NCI-H82 treated with DMSO at 0.1 percent for 48 hours (cell line): ENCODE measurements at regions not wholly inside any gene's neighbourhood (a gene's known extent, or its start where the extent isn't known, plus 50 kb on each side); places are given as distances from the start of the nearest gene placed in this dataset.

Source experiments
- DNase-seq: peaks from one replicate; lab custom pipeline; 2025; ENCODE audit not compliant: unreplicated experiment; lab: John Stamatoyannopoulos, UW

DNA sequence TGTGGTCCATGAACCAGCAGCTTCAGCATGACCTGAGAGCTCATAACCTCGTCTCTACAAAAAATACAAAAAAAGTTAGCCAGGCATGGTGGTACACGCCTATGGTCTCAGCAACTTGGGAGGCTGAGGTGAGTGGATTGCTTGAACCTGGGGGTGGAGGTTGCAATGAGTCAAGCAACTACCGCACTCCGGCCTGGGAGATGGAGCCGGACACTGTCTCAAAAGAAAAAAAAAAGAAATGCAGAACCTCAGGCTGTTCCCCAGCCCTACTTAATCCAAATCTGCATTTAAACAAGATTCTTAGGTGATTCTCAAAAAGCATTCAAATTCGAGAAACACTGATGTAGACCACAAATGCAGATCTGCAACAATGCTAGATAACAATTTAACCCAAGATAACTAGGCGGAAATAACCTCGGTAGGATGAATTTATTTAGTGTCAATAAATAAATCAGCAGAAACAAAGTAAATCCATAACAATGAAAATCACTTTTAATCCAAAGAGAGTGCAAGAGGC, 203.5 kb downstream of the SP3 start:
- DNase-seq = no peak

DNA sequence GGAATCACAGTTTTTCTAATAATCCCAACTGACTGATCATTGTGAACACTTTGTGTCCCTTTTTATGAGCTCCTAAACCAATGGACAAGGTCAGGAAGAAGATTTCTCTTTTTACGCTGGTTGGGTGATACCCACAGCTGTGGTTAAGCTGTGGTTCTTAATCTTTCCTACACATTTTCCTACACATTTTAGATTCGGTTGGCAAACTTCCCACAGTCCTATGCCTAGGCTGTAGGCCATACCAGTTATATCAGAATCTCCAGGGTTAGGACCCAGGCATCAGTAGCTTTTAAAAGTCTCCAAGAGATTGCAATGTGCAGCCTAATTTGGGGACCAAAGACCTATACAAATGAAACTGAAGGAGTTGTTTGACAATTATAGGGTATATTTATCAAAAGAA, 203.0 kb downstream of the SP3 start:
- DNase-seq = no peak

DNA sequence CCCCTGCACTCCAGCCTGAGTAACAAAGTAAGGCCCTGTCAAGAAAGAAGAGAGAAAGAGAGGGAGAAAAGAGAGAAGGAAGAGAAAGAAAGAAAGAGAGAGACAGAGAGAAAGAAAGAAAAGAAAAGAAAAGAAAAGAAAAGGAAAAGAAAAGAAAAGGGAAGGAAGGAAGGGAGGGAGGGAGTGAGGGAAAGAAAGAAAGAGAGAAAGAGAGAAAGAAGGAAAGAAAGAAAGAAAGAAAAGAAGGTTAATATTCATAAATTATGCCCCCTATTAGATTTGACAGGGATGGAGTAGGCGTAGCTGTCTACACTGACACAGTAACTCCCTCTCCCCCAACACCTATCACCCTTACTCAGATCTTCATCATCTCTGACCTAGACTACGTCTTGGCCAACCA, 202.3 kb downstream of the SP3 start:
- DNase-seq = no peak

DNA sequence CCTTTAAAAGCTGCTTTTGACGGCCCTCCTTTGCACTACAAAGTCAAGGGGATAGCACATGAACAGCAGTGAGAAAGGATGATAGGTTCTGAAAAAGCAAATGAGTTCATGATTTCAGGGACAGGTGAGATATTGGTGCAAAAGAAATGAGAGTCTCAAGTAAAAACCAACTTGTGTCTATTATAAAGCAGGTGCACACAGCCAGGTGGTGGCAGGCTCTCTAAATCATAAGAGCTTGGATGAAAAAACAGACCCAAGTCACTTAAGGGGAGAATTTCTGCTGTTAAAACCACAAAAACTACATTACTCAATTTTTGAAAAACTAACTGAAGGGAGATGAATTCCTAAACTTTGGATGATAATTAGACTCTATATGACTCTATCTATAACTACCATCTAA, 201.5 kb downstream of the SP3 start:
- DNase-seq = no peak

DNA sequence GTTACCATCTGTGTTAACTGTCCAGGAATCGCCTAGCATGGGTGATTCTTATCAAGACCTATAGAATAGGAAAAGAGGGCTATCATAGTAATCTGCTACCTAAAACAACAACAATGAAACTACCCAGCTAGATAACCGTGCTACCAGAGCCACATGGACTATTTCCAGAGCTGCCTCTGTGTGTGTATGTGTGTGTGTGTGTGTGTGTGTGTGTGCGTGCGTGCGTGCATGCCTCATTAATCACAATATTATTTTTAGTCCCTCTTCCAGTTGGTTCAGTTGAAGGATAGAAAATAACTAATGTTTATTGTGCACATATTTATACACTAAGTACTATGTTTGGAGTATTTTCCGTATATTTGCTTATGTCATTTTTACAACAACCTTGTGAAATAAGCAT, 201.1 kb downstream of the SP3 start:
- DNase-seq = no peak

DNA sequence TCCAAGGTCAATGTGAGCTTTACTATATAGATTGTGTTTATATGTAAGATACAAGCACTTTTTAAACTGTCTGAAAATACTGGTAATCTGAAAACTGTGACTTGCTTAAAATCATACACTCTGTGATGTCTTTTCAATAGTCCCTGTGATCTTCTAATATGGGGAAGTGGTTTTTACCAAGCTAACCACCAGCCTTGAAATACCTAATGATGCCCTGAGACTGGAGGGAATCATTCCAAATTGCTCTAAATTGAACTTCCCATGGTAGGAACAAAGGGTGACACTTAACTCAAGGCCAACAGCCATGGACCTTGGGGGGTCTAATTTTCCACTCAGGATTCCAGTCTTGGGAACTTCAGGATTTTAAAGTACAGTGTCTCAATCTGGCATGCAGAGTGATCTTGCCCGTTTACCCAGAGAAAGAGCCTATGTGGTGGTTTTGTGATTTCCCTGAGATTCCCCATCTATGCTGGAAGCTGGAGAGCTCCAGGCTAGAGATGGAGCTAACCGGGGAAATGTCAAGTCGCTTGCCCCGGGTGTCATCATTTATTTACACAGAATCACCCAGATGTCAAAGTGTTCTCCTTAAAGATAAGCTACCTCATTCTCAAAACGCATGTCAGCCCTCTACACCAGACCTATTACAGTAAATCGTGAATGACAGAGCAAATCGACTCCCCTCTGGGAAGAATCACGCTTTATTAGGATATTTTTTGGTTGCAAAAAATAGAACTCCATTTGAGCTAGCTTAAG, 198.5 kb downstream of the SP3 start:
- no peak for DNase-seq

DNA sequence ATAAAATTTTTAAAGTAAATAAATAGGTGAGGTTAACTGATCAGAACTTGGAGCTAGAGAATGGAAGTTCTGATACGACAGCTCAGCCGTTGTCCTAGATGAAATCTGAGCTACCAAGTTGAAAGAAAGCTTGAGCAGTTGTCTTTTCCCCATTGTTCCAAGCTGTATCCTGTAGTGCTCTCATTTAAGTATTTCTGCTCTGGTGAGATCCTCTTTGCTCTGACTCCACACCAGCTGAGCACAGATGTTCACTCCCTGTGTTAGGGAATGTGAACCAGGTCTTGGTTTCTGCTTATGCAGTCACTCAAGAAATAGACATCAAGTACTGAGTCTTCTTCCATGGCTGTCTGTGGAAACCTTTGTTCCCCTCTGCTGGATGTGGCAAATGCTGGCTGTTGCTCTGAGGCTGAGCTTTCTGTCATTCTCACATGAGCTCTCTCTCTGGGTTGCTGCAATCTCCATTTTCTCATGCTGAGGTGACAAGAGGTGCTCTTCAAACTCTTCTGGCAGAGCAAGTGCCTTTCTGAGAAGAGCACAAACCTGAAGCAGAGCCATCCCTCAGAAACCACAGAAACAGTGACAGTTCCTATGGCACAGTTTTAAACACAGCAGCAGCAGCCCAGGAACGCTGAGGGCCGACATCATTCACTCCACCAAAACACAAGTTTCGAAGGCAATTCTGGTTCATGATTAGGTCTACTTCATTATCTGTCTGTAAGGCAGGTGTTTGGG, 194.1 kb downstream of the SP3 start:
- no peak for DNase-seq

DNA sequence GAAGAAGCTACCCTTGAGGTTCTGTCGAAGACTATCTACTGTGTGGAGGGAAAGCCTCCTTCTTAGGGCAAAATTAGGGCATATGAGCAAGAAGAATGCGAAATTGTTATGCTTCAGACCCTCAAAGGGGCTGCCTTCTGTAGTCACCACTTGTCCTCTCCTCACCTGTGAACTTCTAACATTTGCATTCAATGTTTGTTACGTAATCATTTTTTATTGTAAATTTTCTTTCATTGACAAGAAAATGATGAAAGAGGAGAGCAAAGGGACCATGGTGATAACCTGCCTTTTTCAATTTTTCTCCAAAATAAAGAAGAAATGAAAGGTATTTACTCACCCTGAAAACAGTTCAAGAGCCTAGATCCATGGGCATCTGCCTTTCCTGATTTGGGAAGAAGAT, 193.0 kb downstream of the SP3 start:
- no peak for DNase-seq

DNA sequence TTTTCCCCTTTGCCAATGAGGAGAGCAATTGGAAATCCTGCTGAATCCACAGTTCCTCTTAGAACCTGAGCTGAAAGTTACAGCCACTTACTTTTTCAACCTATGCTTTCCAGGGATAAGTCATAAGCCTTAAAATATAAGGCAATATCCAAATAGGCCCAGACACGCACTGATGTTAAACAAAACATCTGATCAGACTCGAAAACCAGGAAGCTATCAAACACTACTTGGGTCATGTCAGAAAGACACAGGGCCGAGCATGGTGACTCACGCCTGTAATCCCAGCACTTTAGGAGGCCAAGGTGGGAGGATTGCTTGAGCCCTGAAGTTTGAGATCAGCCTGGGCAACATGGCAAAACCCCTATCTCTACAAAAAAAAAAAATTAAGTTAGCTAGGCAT, 192.1 kb downstream of the SP3 start:
- DNase-seq = no peak

DNA sequence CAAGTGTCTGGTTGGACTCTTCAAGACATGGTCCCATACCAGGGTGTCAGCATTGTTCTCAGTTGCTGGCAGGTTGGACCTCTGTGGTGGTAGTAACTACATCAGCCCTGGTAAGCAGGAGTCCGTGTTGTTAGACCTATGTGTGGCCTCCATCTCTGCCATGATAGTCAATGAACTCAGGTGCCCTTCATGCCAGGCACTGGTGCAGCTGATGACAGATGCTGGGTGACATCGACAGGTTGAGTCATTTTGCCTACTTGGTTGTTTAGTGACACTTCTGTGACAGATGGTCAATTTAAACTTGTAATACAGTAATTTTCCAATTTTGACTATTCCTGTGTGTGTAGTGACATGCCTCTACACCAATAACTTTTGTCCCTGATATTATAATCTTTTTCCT, 189.7 kb downstream of the SP3 start:
- no peak for DNase-seq

DNA sequence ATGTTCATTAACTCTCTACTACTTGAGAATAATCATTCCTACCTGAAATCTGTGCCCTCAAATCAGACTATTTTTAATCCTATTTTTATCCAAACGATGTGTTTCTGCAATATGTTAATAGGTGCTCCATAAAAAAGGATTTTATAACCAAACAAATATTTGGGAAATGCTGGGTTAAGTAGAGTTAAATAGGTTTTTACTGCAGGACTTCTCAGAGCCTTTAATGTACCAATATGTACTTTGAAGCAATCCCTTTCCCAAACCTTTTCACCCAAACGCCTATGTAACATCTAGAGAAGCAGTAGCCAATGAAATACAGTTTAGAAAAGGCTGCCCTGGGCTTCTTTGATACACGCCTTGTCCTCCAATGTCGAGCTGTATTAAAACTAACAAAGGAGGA, 182.5 kb downstream of the SP3 start:
- DNase-seq = no peak

DNA sequence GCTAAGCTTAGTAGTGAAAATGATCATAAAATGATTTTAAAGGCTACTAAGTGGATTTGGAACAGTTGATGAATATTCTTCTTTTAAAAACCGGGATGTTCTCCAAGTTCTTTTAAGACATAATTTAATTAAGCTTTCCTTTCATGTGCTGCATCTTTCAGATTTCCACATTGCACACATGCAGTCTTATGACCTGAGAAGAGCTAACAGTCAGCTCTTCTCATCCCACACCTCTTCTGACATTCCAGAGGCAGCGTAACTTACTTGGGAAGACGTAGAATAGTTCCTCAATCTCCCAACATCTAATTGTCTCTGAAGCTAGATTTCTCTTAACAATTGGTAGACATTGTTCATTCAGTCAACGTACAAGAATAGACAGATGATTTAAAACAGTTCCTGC, 181.8 kb downstream of the SP3 start:
- DNase-seq = no peak

DNA sequence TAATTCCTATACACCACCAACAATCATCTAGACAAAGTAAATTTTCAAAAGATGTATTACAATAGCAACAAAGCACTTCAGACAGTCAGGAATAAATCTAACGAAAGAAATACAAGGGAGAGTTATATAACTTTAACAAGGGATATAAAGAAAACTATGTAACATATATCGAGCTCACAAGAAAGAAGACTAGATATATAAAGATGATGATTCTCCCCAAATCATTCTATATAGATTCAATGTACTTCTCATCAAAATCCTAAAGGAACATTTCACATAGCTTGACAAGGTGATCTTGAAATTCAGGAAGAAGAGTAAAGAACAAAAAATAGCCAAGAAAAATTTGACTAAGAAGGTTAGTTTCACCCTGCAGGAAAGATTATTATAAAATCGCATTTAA, 179.4 kb downstream of the SP3 start:
- no peak for DNase-seq

DNA sequence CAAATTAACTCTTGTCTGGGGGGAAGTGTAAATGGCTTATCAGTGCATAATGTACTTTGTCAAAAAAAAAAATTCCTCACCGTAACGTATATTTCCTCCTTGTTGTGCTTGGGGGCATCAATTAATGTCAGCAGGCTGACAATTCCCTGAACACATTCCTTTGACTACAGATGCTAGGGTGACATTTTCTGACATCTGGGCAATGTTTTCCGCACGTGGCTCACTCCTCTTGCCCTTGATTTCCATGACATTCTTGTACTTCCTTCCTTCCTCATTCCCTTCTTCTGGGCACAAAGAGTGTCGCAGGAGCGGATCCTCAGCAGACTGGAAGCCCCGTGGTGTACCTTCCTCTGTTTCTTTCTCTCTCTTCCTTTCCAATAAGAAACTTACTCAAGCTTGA, 173.7 kb downstream of the SP3 start:
- no peak for DNase-seq

DNA sequence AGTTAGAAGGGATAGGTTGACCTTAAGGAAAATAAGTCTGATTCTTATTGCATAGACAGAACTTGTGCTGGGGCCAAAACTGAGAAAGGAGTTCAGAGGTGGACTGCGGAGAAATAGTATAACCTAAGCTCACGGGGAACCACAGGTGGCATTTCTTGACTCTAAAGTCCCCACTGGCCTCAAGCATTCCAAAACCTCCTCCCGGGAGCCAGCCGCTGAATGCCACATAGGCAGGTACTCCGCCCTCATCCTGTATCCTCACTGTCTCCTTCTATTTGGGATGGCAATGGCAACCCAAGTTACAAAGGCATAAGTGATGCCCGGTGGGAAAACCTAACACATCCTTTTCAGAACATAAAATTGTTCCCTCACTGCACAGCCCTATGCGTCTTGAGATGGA, 173.0 kb downstream of the SP3 start:
- no peak for DNase-seq

DNA sequence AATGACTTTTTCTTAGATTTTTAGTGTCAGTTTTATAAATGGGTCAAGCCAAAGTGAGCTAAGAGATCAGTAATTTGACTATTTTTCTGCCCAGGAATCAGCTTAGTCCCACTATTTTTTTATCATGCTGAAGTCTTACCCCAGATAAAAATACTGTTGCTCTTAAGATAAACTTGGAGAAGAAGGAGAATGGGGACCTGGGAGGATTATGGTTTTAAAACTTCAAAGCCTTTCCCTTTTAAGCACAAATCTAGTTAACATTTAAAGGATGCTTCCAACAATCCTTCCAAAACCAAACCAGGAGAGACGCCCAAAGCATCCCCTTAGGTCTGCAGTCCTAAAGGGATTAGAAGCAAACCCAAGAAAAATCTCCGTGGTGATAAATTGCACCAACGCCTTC, 172.4 kb downstream of the SP3 start:
- DNase-seq = no peak

DNA sequence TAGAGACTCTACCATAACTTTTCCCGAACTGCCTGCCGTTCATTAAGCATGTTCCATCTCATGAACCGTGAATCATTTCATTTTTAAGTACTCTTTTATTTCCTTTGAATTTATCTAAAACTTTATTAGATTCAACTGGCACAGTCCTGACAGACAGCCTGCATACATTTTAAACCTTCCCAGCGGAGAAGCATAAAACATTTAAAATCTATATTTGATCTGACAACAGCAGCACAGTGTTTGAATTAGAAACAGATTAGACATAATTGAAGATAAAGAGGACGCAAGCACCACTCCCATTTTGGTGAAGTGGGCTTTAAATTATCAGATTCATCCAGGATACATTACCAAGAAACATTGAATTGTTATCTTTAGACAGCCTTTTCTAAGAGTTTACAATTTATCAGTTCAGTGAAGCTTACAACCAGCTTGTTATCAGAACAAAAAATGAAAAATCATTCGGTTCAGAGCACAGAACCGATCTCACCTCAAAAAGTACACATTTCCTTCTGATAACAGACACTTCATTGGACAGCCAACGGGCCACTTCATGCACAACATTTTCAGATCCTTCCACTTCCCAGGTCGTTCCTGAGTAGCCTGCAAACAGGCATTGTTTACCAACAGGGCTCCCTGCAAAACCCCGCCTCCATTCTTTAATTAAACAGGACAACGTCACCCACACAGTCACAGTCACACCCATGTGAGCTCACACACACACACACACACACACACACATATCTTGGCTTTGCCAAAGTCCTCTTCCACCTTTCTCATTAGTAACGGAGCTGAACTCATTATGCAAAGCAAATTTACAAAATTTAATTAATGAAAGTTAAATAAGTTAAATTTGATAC, 171.2 kb downstream of the SP3 start:
- DNase-seq = no peak

DNA sequence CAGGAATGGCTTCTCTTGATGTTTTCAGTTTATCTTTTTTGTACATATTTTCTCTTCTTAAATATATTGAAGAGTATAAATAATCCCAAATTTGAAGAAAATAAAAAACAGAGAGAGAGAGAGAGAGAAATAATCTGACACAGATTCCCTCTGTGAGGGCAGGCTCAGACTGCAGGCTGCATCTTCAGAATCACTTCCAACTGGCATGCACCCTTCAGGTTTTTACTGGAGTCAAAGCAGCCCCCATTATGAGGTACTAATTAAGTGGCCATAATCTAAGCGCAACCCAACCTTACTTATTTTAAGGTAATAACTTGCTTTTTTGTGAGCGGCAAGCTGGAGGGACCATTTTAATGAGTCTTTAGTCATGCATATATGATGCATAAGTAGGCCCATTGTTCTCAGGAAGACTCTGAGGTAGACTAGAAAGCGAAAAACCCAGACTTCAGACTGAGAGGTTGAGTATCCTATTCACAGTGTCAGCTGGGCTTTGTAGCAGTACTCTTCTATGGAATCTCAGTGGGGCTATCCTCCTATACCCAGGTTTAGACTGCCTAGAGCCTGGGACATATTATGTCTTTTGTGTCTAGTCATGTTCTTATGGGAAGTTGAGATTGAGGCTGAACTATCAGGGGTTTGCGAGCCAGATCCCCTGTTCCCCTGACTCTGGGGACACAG, 167.4 kb downstream of the SP3 start:
- no peak for DNase-seq

DNA sequence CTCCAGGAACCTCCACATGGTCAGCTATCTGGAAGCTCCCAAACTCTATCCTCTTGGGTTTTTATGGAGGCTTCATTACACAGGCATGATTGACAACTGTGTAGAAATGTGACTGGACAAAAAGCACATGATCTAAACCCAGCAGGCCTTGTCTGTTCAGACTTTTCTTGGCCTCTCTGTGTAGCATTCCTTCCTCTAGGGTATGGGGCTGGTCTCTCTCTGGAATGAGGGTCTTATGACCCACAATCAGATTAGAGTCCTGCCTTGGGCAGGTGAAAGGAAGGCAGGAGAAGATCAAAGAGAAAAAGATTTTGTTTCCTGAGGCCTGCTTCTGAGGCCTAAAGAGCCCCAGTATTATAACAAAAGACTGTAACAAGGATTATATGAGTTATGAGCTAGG, 162.7 kb downstream of the SP3 start:
- DNase-seq = no peak

DNA sequence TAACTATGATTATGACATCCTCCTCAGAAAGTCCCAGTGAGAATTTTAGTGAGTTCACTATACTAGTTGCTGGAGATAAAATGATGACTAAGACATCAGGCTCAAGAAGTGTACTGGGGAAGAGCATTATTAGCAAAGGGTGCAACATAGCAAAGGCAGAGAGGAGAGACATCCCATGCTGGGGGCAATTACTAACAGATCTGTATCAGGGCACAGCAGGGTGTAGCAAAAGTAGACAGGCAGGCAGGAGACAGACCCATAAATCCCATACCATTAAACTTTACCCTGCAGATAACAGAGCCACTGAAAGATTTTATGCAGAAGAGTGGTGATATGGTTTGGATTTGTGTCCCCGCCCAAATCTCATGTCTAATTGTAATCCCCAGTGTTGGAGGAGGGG, 161.7 kb downstream of the SP3 start:
- DNase-seq = no peak

DNA sequence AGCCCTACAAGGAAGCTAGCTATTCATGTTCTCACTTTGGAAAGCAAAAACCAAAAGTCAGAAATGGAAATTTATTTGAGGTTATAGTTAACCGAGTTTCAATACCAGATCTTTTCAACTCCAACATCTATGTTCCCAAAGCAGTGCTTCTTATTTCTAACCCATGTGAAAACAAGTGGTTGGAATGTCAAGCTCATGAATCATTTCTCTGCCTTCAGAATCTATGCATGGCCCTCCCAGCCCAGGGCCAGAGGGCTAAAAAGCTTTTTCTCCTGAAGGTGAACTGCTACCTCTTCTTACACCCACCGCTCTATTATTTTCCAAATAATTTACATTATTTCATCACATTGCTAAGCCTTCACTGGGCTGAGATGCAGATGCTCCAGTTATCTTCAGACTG, 158.4 kb downstream of the SP3 start:
- no peak for DNase-seq
